ENCODE measurements at regions not wholly inside any gene's neighbourhood (a gene's known extent, or its start where the extent isn't known, plus 50 kb on each side); places are given as distances from the start of the nearest gene placed in this dataset.

DNA sequence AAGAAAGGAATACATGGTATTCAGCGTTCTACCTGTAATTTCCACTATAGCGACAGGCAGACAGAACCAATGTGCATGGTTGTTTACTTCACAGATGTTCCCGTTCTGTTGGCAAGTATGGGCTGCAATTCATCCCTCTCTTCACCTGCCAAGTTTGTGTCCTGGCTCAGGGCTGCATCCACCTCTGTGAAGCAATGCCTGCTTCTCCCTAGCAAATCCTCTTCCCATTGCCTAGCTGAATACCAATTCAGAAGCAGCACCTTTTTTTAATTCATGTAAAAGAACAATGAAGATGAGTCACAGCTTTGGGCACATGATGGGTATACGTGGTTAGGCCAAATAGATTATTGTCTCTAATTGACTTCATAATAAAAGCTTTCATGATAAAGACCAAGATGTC lies 54.7 kb upstream of the LRATD1 start:
- TF ChIP-seq, protein P1, sequence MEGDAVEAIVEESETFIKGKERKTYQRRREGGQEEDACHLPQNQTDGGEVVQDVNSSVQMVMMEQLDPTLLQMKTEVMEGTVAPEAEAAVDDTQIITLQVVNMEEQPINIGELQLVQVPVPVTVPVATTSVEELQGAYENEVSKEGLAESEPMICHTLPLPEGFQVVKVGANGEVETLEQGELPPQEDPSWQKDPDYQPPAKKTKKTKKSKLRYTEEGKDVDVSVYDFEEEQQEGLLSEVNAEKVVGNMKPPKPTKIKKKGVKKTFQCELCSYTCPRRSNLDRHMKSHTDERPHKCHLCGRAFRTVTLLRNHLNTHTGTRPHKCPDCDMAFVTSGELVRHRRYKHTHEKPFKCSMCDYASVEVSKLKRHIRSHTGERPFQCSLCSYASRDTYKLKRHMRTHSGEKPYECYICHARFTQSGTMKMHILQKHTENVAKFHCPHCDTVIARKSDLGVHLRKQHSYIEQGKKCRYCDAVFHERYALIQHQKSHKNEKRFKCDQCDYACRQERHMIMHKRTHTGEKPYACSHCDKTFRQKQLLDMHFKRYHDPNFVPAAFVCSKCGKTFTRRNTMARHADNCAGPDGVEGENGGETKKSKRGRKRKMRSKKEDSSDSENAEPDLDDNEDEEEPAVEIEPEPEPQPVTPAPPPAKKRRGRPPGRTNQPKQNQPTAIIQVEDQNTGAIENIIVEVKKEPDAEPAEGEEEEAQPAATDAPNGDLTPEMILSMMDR (IDR thresholded peaks at IDR 0.05; ENCODE audit: extremely low read depth, missing control alignments) = no peak
- no peak for DNase-seq (ENCODE audit: low spot score)

Data from GM20000 (cell line).